ENCODE measurements at regions not wholly inside any gene's neighbourhood (a gene's known extent, or its start where the extent isn't known, plus 50 kb on each side); places are given as distances from the start of the nearest gene placed in this dataset.
"Not testable (repeated sequence)": the region's sequence is repeated elsewhere in the genome, so short reads cannot be mapped to it uniquely, and the experiment has no call there.

DNA sequence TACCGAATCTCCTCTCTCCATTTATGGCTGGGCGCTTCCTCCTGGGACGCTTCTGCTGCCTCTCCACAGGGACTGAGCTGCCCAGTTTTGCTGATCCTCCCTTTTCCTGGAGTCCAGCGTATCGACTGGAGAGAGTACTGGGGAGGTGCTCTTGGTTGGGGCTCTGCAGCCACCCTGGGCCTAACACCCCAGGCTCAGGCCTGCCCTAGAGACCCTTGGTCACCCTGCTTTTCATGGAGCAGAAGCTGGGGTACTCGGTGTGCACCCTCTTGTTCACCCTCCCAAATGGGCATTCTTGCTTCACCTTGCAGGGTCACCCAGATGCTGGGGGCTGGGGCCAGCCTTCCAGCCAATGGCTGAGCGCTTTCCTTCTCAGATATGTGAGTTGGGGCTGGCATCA lies 88.8 kb upstream of the RET start:
- no peak for DNase-seq (ENCODE audit: low spot score)

DNA sequence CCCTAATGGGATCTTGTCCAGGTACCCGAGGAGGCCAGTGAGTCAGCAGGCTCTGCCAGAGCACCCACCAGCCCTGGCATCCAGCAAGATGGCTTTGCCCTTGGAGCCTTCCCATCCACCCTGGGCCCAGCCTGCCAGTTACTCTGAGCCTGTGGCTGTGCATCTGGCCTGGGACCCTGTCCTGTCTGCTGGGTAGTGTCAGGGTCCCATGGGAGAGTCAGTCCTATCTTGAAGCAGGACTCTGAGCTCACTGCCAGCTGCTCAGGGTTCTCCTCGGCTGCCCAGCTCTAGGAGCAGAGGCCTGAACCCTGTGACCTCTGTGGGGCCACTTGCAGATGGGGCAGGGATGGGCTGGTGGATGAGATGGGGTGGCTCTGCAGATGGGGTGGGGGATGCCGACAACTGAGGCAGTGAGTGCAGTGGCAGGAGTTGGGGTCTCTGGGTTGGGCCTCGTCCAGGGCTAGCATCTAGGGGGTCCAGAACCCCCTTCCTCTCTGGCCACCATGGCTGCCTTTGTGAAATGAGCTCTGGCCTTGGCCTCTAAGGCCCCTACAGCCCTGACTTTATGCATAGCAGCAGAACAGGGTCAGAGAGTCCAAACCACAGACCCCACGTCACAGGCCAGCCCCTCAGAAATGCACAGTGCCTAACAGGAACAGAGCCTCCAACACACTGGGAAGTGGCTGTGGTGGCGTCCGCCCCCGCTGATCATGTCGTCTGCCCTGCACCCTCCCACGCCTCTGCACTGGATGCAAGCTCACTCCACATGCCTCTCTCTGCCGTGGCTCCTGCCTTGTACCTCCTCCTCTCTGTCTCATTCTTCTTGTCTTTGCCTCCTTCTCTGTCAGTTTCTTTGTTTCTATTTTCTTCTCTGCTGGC lies 88.1 kb upstream of the RET start:
- no peak for DNase-seq (ENCODE audit: low spot score)

DNA sequence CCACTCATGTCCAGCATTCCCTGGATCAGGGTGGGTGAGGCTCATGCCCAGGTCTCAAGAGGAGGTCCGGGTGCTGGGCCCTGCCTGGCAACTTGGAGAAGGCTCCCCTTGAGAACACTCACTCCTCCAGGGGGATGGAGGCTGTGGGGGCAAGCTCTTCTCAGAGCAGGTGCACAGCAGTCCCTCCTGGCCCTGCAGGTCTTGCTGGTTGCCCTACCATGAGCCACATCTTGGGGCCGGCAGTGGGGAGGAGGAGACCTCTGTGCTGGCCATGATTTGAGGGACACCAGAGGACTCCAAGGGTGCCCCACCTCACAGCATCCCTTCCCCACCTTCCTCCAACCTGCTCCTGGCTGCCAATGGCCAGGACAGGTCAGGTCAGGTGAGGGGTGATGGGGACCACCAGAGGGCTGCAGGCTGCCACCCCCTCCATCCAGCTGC lies 87.4 kb upstream of the RET start:
- DNase-seq (ENCODE audit: low spot score): no peak

DNA sequence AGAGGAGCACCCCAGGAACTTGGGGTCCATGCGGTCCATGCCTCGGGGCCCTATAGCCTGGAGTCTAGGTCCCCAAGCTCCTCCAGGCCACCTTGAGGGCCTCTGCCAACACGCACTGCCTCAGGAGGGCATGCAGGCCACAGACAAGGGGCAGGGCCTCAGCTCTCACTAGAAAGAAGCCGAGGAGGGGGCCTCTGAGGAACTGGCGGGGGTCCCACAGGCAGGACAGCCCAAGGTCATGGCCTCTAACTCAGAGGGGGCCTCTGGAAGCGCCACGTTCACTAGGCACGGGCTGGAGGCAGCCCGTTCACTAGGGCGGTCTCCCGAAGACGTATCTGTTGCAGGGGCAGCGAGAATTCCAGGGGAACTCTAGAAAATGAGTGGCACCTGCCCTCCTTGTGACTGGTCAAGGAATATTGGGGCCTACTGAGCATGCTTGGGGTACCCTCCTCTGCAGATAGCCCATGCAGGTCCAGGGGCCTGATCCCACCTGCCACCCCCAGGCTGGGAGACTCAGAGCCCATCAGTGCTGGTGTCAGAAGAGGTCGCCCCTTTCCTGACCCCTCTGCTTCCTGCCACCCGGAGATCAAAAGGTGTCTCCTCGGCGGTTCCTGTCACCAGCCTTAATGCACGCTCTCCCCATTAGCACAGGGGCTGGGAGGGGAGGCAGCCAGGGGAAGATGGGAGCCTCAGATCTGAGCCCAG lies 86.7 kb upstream of the RET start:
- no peak for DNase-seq (ENCODE audit: low spot score)

- no peak for DNase-seq (ENCODE audit: low spot score)
These were observed 86.0 kb upstream of the RET start for GRCh38 chr10:42990721-42991441.

DNA sequence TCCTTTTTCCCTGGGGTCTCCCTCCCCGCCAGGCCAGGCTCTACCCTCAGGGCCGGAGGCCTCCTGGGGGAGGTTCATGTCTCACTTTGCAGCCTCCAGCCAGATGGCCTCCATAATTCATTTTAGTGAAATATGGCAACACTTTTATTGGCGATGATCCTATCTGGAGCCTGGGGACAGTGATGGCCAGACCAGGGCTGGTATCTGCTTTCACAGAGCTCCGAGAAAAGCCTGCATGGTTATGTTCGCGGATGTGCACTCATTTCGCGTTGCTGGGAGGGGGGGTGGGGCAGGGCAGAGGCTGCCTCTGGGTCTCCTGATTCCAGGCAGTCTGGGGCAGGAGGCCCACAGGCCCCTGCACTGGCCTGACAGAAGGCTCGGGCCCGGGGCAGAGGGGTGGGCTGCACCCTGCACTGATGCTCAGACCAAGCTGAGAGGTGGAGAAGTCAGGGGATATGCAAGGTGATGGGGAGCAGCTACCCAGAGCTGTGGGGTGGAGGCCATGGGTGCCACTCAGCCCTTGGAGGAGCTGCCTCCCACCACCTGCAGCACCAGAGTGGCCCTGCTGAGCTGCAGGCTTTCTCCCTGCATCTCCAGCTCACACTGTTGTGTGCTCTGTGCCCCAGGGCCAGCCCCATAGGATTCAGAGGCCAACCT lies 85.3 kb upstream of the RET start:
- DNase-seq (ENCODE audit: low spot score): no peak

DNA sequence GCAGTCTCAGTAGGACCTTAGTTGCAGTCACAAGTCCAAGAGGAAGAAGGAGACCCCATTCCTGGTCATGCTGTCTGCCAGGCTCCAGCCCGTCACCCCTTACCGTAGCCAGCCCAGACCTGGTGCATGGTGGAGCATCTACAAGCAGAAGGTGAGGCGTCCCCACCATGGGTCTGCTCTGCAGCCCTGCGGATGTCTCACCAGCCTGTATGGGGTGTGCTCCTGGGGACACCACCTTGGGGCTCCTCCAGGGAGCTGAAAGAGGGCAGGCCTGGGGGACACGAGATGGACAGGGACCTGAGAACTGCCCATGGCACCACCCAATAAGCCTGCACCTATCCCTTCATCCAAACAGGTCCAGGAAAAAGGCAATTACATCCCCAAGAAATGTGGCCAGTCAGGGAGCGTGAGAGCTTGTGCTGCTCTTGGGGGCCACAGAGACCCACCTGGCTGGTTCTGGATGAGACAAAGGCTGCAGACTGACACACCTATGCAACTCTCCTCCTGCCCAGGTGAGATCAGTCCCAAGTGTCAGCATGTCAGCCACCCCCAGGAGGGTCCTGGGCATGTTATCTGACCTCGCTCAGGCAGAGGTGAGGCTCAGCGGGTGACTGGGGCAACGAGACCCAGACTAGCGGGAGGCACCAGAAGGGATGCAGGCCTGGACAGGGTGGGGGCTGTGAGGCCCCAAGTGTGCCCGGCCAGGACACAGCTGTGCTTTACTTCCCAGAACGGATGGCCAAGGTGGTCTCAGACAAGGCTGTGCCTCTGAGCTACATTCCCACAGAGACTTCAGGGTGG lies 84.5 kb upstream of the RET start:
- DNase-seq (ENCODE audit: low spot score): no peak

DNA sequence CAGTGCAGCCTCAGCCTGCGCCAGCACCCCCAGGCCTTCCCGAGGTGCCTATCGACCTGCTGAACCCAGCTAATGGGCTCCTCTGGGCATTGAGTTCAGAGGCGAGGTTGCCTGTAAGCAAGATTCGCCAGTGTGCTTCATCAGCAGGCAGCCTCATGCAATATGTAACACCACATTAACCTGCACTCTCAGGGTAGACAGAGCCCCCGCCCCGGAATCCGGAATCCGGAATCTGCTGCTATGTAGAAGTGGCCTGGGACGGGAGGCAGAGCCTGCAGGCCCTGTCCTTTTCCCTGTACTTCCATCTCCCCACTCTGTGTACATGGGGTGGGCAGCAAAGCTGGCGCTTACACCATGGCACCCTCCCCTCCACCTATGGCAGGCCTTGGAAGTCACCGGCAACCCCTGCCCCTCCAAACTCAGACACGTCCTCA lies 83.9 kb upstream of the RET start:
- no peak for DNase-seq (ENCODE audit: low spot score)

DNA sequence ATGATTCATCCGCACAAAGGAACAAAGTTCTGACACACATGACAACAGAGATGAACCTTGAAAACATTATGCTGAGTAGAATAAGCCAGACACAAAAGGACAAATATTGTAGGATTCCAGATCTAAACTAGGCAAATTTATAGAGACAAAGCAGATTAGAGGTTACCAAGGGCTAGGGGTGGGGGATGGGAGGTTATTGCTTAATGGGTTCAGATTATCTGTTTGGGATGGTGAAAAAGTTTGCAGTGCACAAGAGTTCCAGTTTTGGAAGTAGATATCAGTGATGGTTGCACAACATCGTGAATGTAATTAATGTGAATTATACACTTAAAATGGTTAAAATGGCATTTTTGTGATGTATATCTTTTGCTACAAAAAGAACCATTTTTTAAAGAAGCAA lies 82.0 kb upstream of the RET start:
- DNase-seq (ENCODE audit: low spot score): not testable (repeated sequence)

GRCh38 chr10:42995537-42995936 lies 81.3 kb upstream of the RET start:
- DNase-seq (ENCODE audit: low spot score): no peak

DNA sequence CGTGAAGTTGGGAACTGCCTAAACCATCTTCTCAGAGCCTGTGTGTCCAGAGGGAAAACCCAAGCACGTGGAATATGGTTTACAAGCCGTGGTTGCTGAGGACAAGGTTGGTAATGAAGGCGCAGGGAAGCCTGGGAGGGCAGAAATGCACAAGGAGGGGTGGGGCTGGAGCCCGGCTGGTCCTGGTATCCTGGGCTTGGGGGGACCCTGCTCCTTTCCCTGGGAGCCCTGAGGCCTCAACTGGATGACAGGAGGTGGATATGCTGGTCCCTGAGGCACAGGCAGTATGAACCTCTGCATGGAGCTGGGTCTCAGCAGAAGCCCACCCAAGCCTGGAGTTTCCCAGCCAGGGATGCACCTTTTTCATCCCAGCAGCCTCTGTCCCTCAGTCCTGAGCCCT lies 80.3 kb upstream of the RET start:
- DNase-seq (ENCODE audit: low spot score): no peak

DNA sequence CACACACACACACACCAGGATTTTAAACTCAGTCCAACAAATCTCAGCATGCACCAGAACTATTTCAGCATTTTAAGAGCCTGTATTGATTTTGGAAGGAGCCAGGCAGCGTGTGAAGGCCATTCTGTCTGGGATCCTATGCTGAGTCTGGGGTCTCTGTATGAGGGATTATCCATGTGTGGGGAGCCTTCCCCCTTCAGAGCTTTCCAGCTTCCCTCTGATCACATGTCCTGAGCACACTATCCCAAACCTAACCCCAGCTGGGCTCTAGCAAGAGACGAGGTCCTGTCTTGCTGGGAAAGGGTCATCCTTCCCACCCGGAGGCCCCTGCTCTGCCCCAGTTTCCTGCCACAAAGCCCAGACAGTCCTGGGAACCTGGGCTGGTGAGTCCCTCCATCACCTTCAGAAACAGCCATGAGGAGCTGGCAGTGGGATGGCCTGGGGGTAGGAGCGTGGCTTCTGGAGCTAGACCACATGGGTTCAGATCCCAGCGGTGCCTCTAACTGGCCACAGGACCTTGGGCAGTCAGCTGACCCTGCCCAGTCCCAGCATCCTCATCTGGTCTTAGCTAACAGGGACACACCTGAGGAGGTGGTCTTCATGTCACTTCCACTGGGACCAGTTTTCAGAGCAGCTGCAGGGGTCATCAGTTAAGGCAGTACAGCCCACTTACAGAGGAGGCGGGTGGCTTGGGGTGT lies 79.6 kb upstream of the RET start:
- no peak for DNase-seq (ENCODE audit: low spot score)

DNA sequence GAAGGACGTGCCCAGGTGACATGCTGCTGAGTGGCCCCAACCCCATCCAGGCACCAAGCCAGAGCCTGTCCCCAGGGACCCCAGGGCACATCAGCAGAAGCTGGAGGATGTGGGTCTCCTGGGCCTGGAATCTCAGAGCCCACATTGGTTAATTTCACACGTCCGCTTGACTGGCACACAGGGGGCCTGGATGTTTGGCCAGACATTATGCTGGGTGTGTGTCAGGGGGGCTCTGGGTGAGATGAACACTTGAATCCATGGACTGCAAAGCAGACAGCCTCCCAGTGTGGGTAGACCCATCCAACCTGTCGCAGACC lies 79.1 kb upstream of the RET start:
- DNase-seq (ENCODE audit: low spot score): no peak

- no peak for DNase-seq (ENCODE audit: low spot score)
These were observed 78.1 kb upstream of the RET start for GRCh38 chr10:42998481-42999384.

GRCh38 chr10:42999385-43000020 lies 77.4 kb upstream of the RET start:
- DNase-seq (ENCODE audit: low spot score): no peak

- no peak for DNase-seq (ENCODE audit: low spot score)
These were observed 76.9 kb upstream of the RET start for GRCh38 chr10:43000021-43000411.

DNA sequence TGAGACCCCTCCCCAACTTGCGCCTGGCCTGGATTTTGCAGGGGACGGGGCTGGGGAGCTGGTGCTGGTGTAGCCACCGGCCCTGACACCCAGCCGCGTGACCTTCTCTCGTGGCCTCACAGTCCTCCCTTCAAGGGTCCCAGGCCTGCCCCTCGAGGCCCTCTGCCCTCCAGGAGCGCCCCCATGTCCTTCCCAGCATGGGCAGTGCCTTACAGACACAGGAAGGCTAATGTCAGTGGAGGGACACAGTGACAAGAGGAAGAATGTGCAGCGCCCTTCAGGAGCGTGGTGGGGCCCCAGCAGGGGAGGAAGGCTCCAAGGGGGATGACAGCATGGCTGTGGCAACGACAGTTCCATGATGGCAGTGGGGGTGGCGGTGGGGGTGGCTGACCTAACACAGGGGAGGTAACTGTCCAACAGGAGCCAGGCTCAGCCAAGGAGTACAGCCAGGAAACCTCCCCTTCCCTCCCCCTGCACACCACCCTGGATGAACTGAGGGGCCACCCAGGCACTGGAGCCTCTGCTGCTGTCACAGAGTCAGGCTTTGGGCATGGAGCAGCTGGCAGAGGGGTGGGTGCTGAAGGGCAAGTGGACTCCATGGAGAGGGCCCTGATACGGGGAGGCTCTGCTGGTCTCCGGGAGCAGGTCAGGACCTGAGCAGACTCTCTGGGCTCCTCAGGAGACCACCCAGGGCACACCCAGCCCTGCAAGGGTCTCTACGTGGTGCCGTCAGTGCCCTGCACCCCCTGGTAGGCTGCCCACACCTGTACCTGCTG lies 76.0 kb upstream of the RET start:
- DNase-seq (ENCODE audit: low spot score): no peak

DNA sequence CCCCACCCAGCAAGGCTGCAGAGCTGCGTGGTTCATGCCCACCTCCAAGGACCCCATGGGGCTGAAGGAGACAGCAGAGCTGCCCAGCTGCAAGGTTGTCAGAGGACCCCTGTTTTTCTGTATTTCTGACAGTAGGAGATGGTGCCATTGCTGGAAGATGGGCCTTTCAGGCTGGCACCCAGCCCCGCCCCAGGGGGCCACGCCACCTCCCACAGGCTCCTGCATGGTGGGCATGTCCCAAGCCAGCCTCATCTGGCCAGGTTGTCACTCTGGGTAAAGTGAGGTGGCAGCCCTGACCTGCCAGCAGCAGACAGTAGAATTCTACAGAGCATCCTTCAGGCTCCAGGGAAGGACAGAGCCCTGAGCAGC lies 75.5 kb upstream of the RET start:
- no peak for DNase-seq (ENCODE audit: low spot score)

GRCh38 chr10:43002596-43002995 lies 74.3 kb upstream of the RET start:
- no peak for DNase-seq (ENCODE audit: low spot score)

Measured in HuH-7.5 (cell line).